Mononuclear cell (primary cell): ENCODE measurements at regions not wholly inside any gene's neighbourhood (a gene's known extent, or its start where the extent isn't known, plus 50 kb on each side); places are given as distances from the start of the nearest gene placed in this dataset.
"Not testable (repeated sequence)": the region's sequence is repeated elsewhere in the genome, so short reads cannot be mapped to it uniquely, and the experiment has no call there.

Source experiments
- H3K27me3 ChIP-seq: 2 replicates; pipeline ENCODE4 v1.6.0; 2011; ENCODE audit warnings: low read length, control low read depth; ENCODE audit not compliant: insufficient read depth
- H3K4me1 ChIP-seq: 2 replicates; pipeline ENCODE4 v1.5.1; 2011; ENCODE audit warnings: mild to moderate bottlenecking, low read length, control low read depth; ENCODE audit not compliant: insufficient read depth
- H3K4me3 ChIP-seq: 2 replicates; pipeline ENCODE4 v1.5.1; 2011; ENCODE audit warnings: mild to moderate bottlenecking, low read length, moderate library complexity
- H3K9me3 ChIP-seq: 2 replicates; pipeline ENCODE4 v1.5.1; 2011; ENCODE audit warnings: low read depth, mild to moderate bottlenecking, control low read depth, low read length

DNA sequence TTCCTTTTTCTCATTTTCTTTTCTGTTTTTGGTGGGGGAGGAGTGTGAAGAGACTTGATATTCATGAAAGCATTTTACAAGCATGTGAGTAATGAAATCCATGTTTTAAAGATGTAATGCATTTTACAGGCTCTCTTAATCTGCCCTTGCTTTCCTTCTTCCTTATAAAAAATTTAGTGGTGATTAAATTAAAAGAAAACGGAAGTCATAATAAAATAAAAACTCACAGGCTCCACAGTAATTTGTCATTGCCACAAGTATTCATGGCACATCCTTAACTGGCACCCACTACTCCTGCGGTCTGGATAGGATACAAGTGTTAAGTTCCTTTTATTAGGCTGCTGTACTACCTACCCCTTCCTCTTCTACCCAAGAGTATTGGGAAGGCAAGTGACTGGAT, 241.2 kb downstream of the SLC4A3 start:
- Histone ChIP-seq H3K9me3 (no peaks in the 10 kb centered on the region), H3K4me3 (no peak overlapping the region), H3K4me1 (no peaks in the 10 kb centered on the region), H3K27me3 (no peaks in the 10 kb centered on the region)

DNA sequence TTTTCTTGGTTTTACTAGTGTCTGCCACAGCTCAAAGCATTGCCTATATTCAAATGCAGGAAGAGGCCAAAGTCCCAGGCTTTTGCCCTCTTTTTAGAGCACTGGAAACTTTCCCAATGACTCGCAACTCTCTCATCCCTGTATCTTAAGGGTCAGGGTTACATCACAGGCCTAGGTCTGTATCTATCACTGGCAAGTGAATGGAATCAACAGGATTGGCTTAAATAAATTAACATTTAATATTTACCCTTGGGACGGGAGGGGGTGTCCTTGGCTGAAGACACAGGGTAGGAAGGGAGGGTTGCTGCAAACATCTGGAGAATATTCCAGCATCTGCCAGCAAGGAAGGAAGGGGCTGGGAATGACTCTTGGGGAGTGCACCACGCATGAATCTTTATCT, 242.6 kb downstream of the SLC4A3 start:
- no peaks in the 10 kb centered on the region for H3K9me3 ChIP-seq
- no peaks in the 10 kb centered on the region for H3K27me3 ChIP-seq
- H3K4me3 ChIP-seq: no peak overlapping the region
- H3K4me1 ChIP-seq: no peaks in the 10 kb centered on the region

DNA sequence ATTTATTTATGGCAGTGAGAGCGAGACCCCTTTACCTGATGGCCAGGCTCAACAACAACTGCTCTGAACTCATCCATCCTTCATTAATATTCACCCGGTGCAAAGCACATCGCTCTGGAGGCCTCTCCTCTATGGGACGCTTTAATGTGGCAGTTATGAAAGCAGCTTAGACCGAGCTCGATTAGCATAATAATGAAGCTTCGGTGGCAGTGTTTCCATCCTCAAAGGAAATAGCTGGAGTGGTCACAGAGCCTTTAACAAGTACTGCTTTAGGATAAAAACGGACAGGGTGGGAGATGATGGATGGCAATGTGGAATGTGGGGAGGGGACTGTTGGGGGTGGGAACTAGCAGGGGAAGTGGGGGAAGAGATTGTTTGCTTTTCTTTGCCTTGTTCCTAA, 243.9 kb downstream of the SLC4A3 start:
- Histone ChIP-seq H3K9me3 (no peaks in the 10 kb centered on the region), H3K4me3 (no peak overlapping the region), H3K4me1 (no peaks in the 10 kb centered on the region), H3K27me3 (no peaks in the 10 kb centered on the region)

GRCh38 chr2:219875036-219875435, 247.6 kb downstream of the SLC4A3 start:
- H3K4me1 ChIP-seq: no peaks in the 10 kb centered on the region
- no peaks in the 10 kb centered on the region for H3K9me3 ChIP-seq
- H3K4me3 ChIP-seq: no peak overlapping the region
- H3K27me3 ChIP-seq: no peaks in the 10 kb centered on the region

- H3K27me3 ChIP-seq, H3K9me3 ChIP-seq, H3K4me1 ChIP-seq, H3K4me3 ChIP-seq: not testable (repeated sequence)
Observed at GRCh38 chr2:219875986-219876385, 248.6 kb downstream of the SLC4A3 start.

- H3K27me3 ChIP-seq: no peaks in the 10 kb centered on the region
- no peaks in the 10 kb centered on the region for H3K4me1 ChIP-seq
- H3K4me3 ChIP-seq: no peak overlapping the region
- no peaks in the 10 kb centered on the region for H3K9me3 ChIP-seq
Observed at GRCh38 chr2:219876931-219877330, 249.5 kb downstream of the SLC4A3 start.

GRCh38 chr2:219877728-219878127, 250.3 kb downstream of the SLC4A3 start:
- Histone ChIP-seq H3K4me3 (no peak overlapping the region), H3K27me3 (no peaks in the 10 kb centered on the region), H3K9me3 (no peaks in the 10 kb centered on the region), H3K4me1 (no peaks in the 10 kb centered on the region)

- no peaks in the 10 kb centered on the region for H3K27me3 ChIP-seq
- H3K4me3 ChIP-seq: no peak overlapping the region
- H3K9me3 ChIP-seq: no peaks in the 10 kb centered on the region
- no peaks in the 10 kb centered on the region for H3K4me1 ChIP-seq
Observed at GRCh38 chr2:219878516-219878915, 251.1 kb downstream of the SLC4A3 start.

DNA sequence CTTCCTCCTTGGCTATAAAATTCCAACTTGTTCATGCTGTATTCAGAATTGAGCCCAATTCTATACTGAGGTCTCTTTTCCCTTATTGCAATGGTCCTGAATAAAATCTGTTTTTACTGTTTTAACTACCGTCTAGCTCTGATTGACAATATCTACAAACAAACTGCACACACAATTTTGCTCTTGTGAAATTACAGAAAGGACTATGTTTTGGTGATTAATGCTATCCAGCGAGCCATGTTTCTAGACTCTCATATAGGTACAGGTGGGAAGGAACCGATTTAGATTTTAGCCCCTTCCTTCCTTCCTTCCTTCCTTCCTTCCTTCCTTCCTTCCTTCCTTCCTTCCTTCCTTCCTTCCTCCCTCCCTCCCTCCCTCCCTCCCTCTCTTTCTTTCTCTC, 254.4 kb downstream of the SLC4A3 start:
- no peak overlapping the region for H3K4me3 ChIP-seq

DNA sequence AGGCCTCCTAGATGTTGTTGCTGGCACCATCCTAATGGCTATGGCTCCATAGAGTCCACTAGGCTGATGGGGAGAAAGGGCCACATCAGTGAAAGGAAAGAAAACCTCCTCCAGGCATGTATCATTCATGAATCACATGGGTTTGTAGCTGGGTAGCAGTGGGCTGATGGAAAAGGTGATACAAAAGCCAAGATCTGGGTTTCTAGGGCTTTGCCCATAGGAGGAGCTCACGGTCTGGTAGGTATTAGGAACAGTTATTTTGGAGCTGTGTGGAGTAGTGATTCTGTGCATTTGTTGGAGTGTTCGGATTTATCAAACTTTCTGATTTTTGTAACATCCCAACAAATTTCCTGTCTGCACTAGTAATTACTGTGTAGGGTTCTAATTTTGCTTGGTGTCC, 259.2 kb downstream of the SLC4A3 start:
- no peak overlapping the region for H3K4me3 ChIP-seq
- no peaks in the 10 kb centered on the region for H3K9me3 ChIP-seq

More for the DNA sequence above, 254.4 kb downstream of the SLC4A3 start:
- no peaks in the 10 kb centered on the region for H3K4me1 ChIP-seq
- H3K9me3 ChIP-seq: no peaks in the 10 kb centered on the region
- no peaks in the 10 kb centered on the region for H3K27me3 ChIP-seq

DNA sequence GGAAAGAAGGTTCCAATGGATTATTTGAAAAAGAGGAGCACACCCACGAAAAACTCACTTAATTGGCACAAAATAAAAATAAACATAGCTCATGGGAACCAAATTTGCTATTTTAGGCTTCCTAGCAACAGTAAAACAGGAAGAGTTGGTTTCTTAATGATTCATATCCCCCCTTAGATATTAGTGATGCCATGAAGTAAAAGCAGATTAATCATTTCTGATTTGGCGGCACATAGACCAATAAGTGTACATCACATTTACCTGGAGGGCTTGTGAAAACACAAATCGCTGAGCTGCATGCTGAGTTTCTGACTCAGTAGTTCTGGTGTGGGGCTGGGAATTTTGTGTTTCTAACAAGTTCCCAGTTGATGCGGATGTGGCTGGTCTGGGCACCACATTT, 260.4 kb downstream of the SLC4A3 start:
- no peaks in the 10 kb centered on the region for H3K27me3 ChIP-seq
- H3K9me3 ChIP-seq: no peaks in the 10 kb centered on the region
- H3K4me1 ChIP-seq: no peaks in the 10 kb centered on the region
- no peak overlapping the region for H3K4me3 ChIP-seq

More for the DNA sequence above, 259.2 kb downstream of the SLC4A3 start:
- H3K27me3 ChIP-seq: no peaks in the 10 kb centered on the region
- no peaks in the 10 kb centered on the region for H3K4me1 ChIP-seq

GRCh38 chr2:219893541-219893940, 266.1 kb downstream of the SLC4A3 start:
- Histone ChIP-seq H3K9me3 (no peaks in the 10 kb centered on the region), H3K4me3 (no peak overlapping the region), H3K4me1 (no peaks in the 10 kb centered on the region), H3K27me3 (no peaks in the 10 kb centered on the region)

GRCh38 chr2:219897456-219897855, 270.0 kb downstream of the SLC4A3 start:
- Histone ChIP-seq H3K9me3 (no peaks in the 10 kb centered on the region), H3K4me1 (no peaks in the 10 kb centered on the region), H3K27me3 (no peaks in the 10 kb centered on the region), H3K4me3 (no peak overlapping the region)

- no peaks in the 10 kb centered on the region for H3K4me1 ChIP-seq
- no peaks in the 10 kb centered on the region for H3K9me3 ChIP-seq
- no peak overlapping the region for H3K4me3 ChIP-seq
- H3K27me3 ChIP-seq: no peaks in the 10 kb centered on the region
Observed at GRCh38 chr2:219901155-219901554, 273.7 kb downstream of the SLC4A3 start.

- Histone ChIP-seq H3K4me3 (no peak overlapping the region), H3K4me1 (no peaks in the 10 kb centered on the region), H3K27me3 (no peaks in the 10 kb centered on the region), H3K9me3 (no peaks in the 10 kb centered on the region)
Observed at GRCh38 chr2:219902891-219903552, 275.6 kb downstream of the SLC4A3 start.

DNA sequence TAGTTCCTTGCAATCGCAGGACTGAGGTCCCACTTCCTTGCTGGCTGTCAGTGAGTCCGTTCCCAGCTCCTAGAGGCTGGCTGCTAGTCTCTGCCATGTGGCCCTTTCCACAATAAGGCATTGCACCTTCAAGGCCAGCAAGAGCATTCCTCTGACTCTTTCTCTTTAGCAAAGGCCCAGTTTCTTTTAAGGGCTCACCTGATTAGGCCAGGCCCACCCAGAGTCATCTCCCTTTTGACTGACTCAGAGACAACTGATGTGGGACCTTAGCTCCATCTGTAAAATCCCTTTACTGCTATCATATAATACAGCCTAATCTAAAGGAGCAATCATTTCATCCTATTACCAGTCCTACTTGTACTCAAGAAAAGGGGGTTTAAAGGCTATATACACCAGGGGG, 278.2 kb downstream of the SLC4A3 start:
- Histone ChIP-seq H3K4me1 (no peaks in the 10 kb centered on the region), H3K4me3 (no peak overlapping the region), H3K27me3 (no peaks in the 10 kb centered on the region), H3K9me3 (no peaks in the 10 kb centered on the region)
